ENCODE measurements at regions not wholly inside any gene's neighbourhood (a gene's known extent, or its start where the extent isn't known, plus 50 kb on each side); places are given as distances from the start of the nearest gene placed in this dataset.
"Not testable (repeated sequence)": the region's sequence is repeated elsewhere in the genome, so short reads cannot be mapped to it uniquely, and the experiment has no call there.

GRCh38 chr4:164676152-164676551 lies 77.8 kb upstream of the SMIM31 start:
- not testable (repeated sequence) for TF ChIP-seq POLR2A, CTCF (IDR thresholded peaks at IDR 0.05)
